ENCODE measurements at regions not wholly inside any gene's neighbourhood (a gene's known extent, or its start where the extent isn't known, plus 50 kb on each side); places are given as distances from the start of the nearest gene placed in this dataset.

- ATAC-seq (ENCODE audit: low read depth) (no peak), DNase-seq (no peak)
- ChIA-PET POLR2A (no interaction called here), CTCF (no interaction called here)
- Mint-ChIP-seq H3K36me3 (ENCODE audit: low read depth) (no peaks in the 10 kb centered on the region), H3K4me3 (no peak overlapping the region), H3K27me3 (no peaks in the 10 kb centered on the region), H3K9me3 (peaks cover 10% of the 10 kb centered on the region), H3K4me1 (no peaks in the 10 kb centered on the region), H3K27ac (no peak overlapping the region)
- intact Hi-C loops (cut with micrococcal nuclease): no loop called here
- no peak for TF ChIP-seq CTCF (IDR thresholded peaks at IDR 0.05)
These were observed 193.1 kb upstream of the ADAMTS9 start for GRCh38 chr3:64880916-64881315.

- Mint-ChIP-seq H3K4me3 (no peak overlapping the region), H3K27me3 (no peaks in the 10 kb centered on the region), H3K4me1 (no peaks in the 10 kb centered on the region), H3K36me3 (ENCODE audit: low read depth) (no peaks in the 10 kb centered on the region), H3K27ac (no peak overlapping the region), H3K9me3 (peaks cover 10% of the 10 kb centered on the region)
- POLR2A ChIA-PET: no interaction called here
- DNase-seq (no peak), ATAC-seq (ENCODE audit: low read depth) (no peak)
- TF ChIP-seq CTCF (IDR thresholded peaks at IDR 0.05): no peak
- intact Hi-C loops (cut with micrococcal nuclease): no loop called here
- CTCF ChIA-PET: no interaction called here
These were observed 190.6 kb upstream of the ADAMTS9 start for GRCh38 chr3:64878362-64878761.

- Mint-ChIP-seq H3K36me3 (ENCODE audit: low read depth) (no peaks in the 10 kb centered on the region), H3K27ac (no peak overlapping the region), H3K27me3 (no peaks in the 10 kb centered on the region), H3K4me1 (no peaks in the 10 kb centered on the region), H3K4me3 (no peak overlapping the region), H3K9me3 (peaks cover 6% of the 10 kb centered on the region)
- DNase-seq (no peak), ATAC-seq (ENCODE audit: low read depth) (no peak)
- ChIA-PET CTCF (no interaction called here), POLR2A (no interaction called here)
- intact Hi-C loops (cut with micrococcal nuclease): no loop called here
- no peak for TF ChIP-seq CTCF (IDR thresholded peaks at IDR 0.05)
These were observed 185.6 kb upstream of the ADAMTS9 start for GRCh38 chr3:64873400-64873799.

- no peak for DNase-seq
- TF ChIP-seq CTCF (IDR thresholded peaks at IDR 0.05): no peak
- peaks cover 6% of the 10 kb centered on the region for H3K9me3 Mint-ChIP-seq
- H3K4me3 Mint-ChIP-seq: no peak overlapping the region
- POLR2A ChIA-PET: no interaction called here
- intact Hi-C loops (cut with micrococcal nuclease): no loop called here
- CTCF ChIA-PET: no interaction called here
- no peak overlapping the region for H3K27ac Mint-ChIP-seq
- H3K36me3 Mint-ChIP-seq (ENCODE audit: low read depth): no peaks in the 10 kb centered on the region
- H3K4me1 Mint-ChIP-seq: no peaks in the 10 kb centered on the region
- ATAC-seq (ENCODE audit: low read depth): no peak
- H3K27me3 Mint-ChIP-seq: no peaks in the 10 kb centered on the region
These were observed 184.5 kb upstream of the ADAMTS9 start for GRCh38 chr3:64872345-64872744.

GRCh38 chr3:64871834-64872249 is 184.0 kb upstream of the ADAMTS9 start:
- no peak for ATAC-seq (ENCODE audit: low read depth)
- ChIA-PET POLR2A (no interaction called here), CTCF (no interaction called here)
- Mint-ChIP-seq H3K36me3 (ENCODE audit: low read depth) (no peaks in the 10 kb centered on the region), H3K4me1 (no peaks in the 10 kb centered on the region), H3K9me3 (peaks cover 6% of the 10 kb centered on the region), H3K4me3 (no peak overlapping the region), H3K27me3 (no peaks in the 10 kb centered on the region), H3K27ac (no peak overlapping the region)
- intact Hi-C loops (cut with micrococcal nuclease): no loop called here
- DNase-seq: no peak
- TF ChIP-seq CTCF (IDR thresholded peaks at IDR 0.05): no peak
